H9 (cell line): ENCODE measurements at regions not wholly inside any gene's neighbourhood (a gene's known extent, or its start where the extent isn't known, plus 50 kb on each side); places are given as distances from the start of the nearest gene placed in this dataset.

Experiments used
- DNase-seq: peaks from one replicate; pipeline ENCODE4 v3.0.0-alpha.2; 2017
- H2AFZ ChIP-seq: one replicate; pipeline ENCODE4 v1.6.1; 2013; ENCODE audit warnings: mild to moderate bottlenecking, low read length, control low read depth, moderate library complexity
- H2AK5ac ChIP-seq: 2 replicates; pipeline ENCODE4 v1.6.1; 2013; ENCODE audit warnings: low read length, control low read depth, mixed read lengths; ENCODE audit not compliant: insufficient read length
- H2BK120ac ChIP-seq: one replicate; pipeline ENCODE4 v1.6.1; 2013; ENCODE audit warnings: low read depth, mild to moderate bottlenecking, low read length, control low read depth, inconsistent platforms; ENCODE audit not compliant: poor library complexity, severe bottlenecking
- H2BK12ac ChIP-seq: 2 replicates; pipeline ENCODE4 v1.6.1; 2013; ENCODE audit warnings: low read length, control low read depth, mixed read lengths, low read depth; ENCODE audit not compliant: insufficient read length
- H2BK15ac ChIP-seq: 2 replicates; pipeline ENCODE4 v1.6.1; 2013; ENCODE audit warnings: low read depth, low read length, control low read depth
- H2BK20ac ChIP-seq: one replicate; pipeline ENCODE4 v1.6.1; 2013; ENCODE audit warnings: low read depth, mild to moderate bottlenecking, low read length, control low read depth, inconsistent platforms; ENCODE audit not compliant: poor library complexity, severe bottlenecking
- H2BK5ac ChIP-seq: 2 replicates; pipeline ENCODE4 v1.6.1; 2013; ENCODE audit warnings: low read length, control low read depth, mixed read lengths; ENCODE audit not compliant: insufficient read length
- H3K14ac ChIP-seq: 2 replicates; pipeline ENCODE4 v1.6.1; 2013; ENCODE audit warnings: low read length, control low read depth; ENCODE audit not compliant: insufficient read depth
- H3K18ac ChIP-seq: 2 replicates; pipeline ENCODE4 v1.6.1; 2013; ENCODE audit warnings: low read depth, mild to moderate bottlenecking, mixed read lengths, low read length, control low read depth; ENCODE audit not compliant: insufficient read length
- H3K23ac ChIP-seq: 2 replicates; pipeline ENCODE4 v1.6.1; 2013; ENCODE audit warnings: low read length, control low read depth, mixed read lengths, low read depth; ENCODE audit not compliant: insufficient read length
- H3K23me2 ChIP-seq: 2 replicates; pipeline ENCODE4 v1.6.1; 2013; ENCODE audit warnings: low read depth, mild to moderate bottlenecking, mixed read lengths, low read length, control low read depth; ENCODE audit not compliant: insufficient read length, poor library complexity, severe bottlenecking
- H3K27ac ChIP-seq: 2 replicates; pipeline ENCODE4 v1.5.1; 2013; ENCODE audit warnings: low read length, control low read depth, mixed read lengths, low read depth; ENCODE audit not compliant: insufficient read length
- H3K27me3 ChIP-seq: 2 replicates; pipeline ENCODE4 v1.6.1; 2013; ENCODE audit warnings: low read length, control low read depth, inconsistent platforms; ENCODE audit not compliant: insufficient read depth
- H3K4ac ChIP-seq: 2 replicates; pipeline ENCODE4 v1.6.1; 2013; ENCODE audit warnings: low read depth, mild to moderate bottlenecking, control low read depth, inconsistent platforms, low read length, moderate library complexity
- H3K4me1 ChIP-seq: 2 replicates; pipeline ENCODE4 v1.6.1; 2013; ENCODE audit warnings: low read length, control low read depth, inconsistent platforms; ENCODE audit not compliant: insufficient read depth
- H3K4me2 ChIP-seq: 2 replicates; pipeline ENCODE4 v1.6.1; 2013; ENCODE audit warnings: low read length, control low read depth, mixed read lengths; ENCODE audit not compliant: insufficient read length, insufficient read depth
- H3K56ac ChIP-seq: 2 replicates; pipeline ENCODE4 v1.6.1; 2013; ENCODE audit warnings: low read depth, mild to moderate bottlenecking, mixed read lengths, low read length, control low read depth; ENCODE audit not compliant: insufficient read length
- H3K79me1 ChIP-seq: 2 replicates; pipeline ENCODE4 v1.6.1; 2013; ENCODE audit warnings: low read depth, mild to moderate bottlenecking, moderate library complexity, low read length, control low read depth, inconsistent platforms; ENCODE audit not compliant: insufficient read depth, poor library complexity, severe bottlenecking
- H3K79me2 ChIP-seq: 2 replicates; pipeline ENCODE4 v1.6.1; 2013; ENCODE audit warnings: low read length, control low read depth, inconsistent platforms; ENCODE audit not compliant: insufficient read depth
- H3K9ac ChIP-seq: 2 replicates; pipeline ENCODE4 v1.6.1; 2013; ENCODE audit warnings: low read length, control low read depth, mixed read lengths; ENCODE audit not compliant: insufficient read length; ENCODE audit errors: extremely low read depth
- H3K9me3 ChIP-seq: one replicate; pipeline ENCODE4 v1.6.1; 2013; ENCODE audit warnings: low read depth, low read length, inconsistent platforms; ENCODE audit not compliant: control insufficient read depth
- H3T11ph ChIP-seq: one replicate; pipeline ENCODE4 v1.6.1; 2013; ENCODE audit warnings: mild to moderate bottlenecking, low read length, control low read depth, inconsistent platforms
- H4K20me1 ChIP-seq: one replicate; pipeline ENCODE4 v1.6.1; 2013; ENCODE audit not compliant: control insufficient read depth, insufficient read length, insufficient read depth
- H4K5ac ChIP-seq: 2 replicates; pipeline ENCODE4 v1.6.1; 2013; ENCODE audit warnings: low read depth, mild to moderate bottlenecking, mixed read lengths, low read length, control low read depth; ENCODE audit not compliant: insufficient read length
- H4K8ac ChIP-seq: replicated peaks from 2 replicates; pipeline ENCODE4 v1.6.1; 2013; ENCODE audit warnings: low read length, control low read depth, mixed read lengths, low read depth; ENCODE audit not compliant: insufficient read length
- H4K91ac ChIP-seq: 2 replicates; pipeline ENCODE4 v1.6.1; 2013; ENCODE audit warnings: low read depth, mild to moderate bottlenecking, moderate library complexity, mixed read lengths, low read length, control low read depth; ENCODE audit not compliant: insufficient read length
- H3K27ac Mint-ChIP-seq, 3 experiments: 2 replicates in 2 of 3; 3 replicates in 1 of 3; pipeline ENCODE4 v1.8.0; 2020 to 2021; ENCODE audit warnings: mixed read lengths in 3 of 3, mild to moderate bottlenecking in 1 of 3, moderate library complexity in 1 of 3
- H3K27me3 Mint-ChIP-seq: 2 replicates; pipeline ENCODE4 v1.8.0; 2021; ENCODE audit warnings: low read depth, mild to moderate bottlenecking, moderate library complexity, mixed read lengths
- H3K36me3 Mint-ChIP-seq, 3 experiments: 2 replicates in 2 of 3; 3 replicates in 1 of 3; pipeline ENCODE4 v1.8.0; 2020 to 2021; ENCODE audit warnings: low read depth in 3 of 3, mixed read lengths in 3 of 3; ENCODE audit not compliant: insufficient read depth in 1 of 3
- H3K4me1 Mint-ChIP-seq, 2 experiments: 2 replicates each; pipeline ENCODE4 v1.8.0; 2020; ENCODE audit warnings: mixed read lengths in 2 of 2
- H3K4me3 Mint-ChIP-seq, 2 experiments: 2 replicates in 1 of 2; 3 replicates in 1 of 2; pipeline ENCODE4 v1.8.0; 2020 to 2021; ENCODE audit warnings: mild to moderate bottlenecking in 2 of 2, mixed read lengths in 2 of 2, moderate library complexity in 1 of 2
- H3K9me3 Mint-ChIP-seq, 2 experiments: 2 replicates in 1 of 2; 3 replicates in 1 of 2; pipeline ENCODE4 v1.8.0; 2020; ENCODE audit warnings: mild to moderate bottlenecking in 2 of 2, mixed read lengths in 2 of 2, moderate library complexity in 1 of 2
- CTCF ChIP-seq: fragments of 200-600 bp; sonication (generic); conservative IDR thresholded peaks from 3 replicates; pipeline ENCODE4 v1.8.0; 2021; ENCODE audit warnings: antibody characterized with exemption, mild to moderate bottlenecking
- WGBS: extraction: QIAGEN DNeasy Blood & Tissue Kit; methylation state at CpG from one replicate; pipeline ENCODE4 v1.1.7; 2013; ENCODE audit warnings: missing lambda C conversion rate, low lambda C conversion rate, mixed read lengths; ENCODE audit not compliant: insufficient read length; ENCODE audit errors: extremely low coverage; 5-methylcytosine and 5-hydroxymethylcytosine counted together

GRCh38 chr18:25455646-25456045, 103.7 kb upstream of the ZNF521 start:
- Histone ChIP-seq H3K27me3 (no peaks in the 10 kb centered on the region), H2BK20ac (no peak overlapping the region), H2BK5ac (no peak overlapping the region), H3T11ph (no peak overlapping the region), H3K23me2 (no peaks in the 10 kb centered on the region), H4K8ac (no peak overlapping the region), H2BK12ac (no peak overlapping the region), H3K9ac (no peak overlapping the region), H3K14ac (no peak overlapping the region), H3K18ac (no peak overlapping the region), H2BK120ac (no peak overlapping the region), H4K91ac (no peak overlapping the region), H3K27ac (no peak overlapping the region), H3K4ac (no peak overlapping the region), H3K9me3 (no peaks in the 10 kb centered on the region), H3K79me2 (no peaks in the 10 kb centered on the region), H2AK5ac (no peak overlapping the region), H4K20me1 (no peaks in the 10 kb centered on the region), H3K23ac (no peak overlapping the region), H2BK15ac (no peak overlapping the region), H4K5ac (no peak overlapping the region), H3K4me2 (no peak overlapping the region), H3K4me1 (no peaks in the 10 kb centered on the region), H3K79me1 (no peaks in the 10 kb centered on the region), H2AFZ (no peak overlapping the region), H3K56ac (no peak overlapping the region)
- Mint-ChIP-seq H3K4me3 (no peak overlapping the region), H3K9me3 (peaks cover 0 to 5% of the 10 kb centered on the region in 2 experiments; a peak in 2 of 5 replicates), H3K4me1 (peaks cover 7 to 8% of the 10 kb centered on the region in 2 experiments; a peak in 3 of 4 replicates), H3K27ac (no peak overlapping the region), H3K27me3 (no peaks in the 10 kb centered on the region; the same call in 1 of the 2 replicates), H3K36me3 (no peaks in the 10 kb centered on the region)
- WGBS = no CpG with 5 or more reads among the region's 2 CpGs
- no peak for DNase-seq
- no peak for TF ChIP-seq CTCF
